HG03460 (cell line): ENCODE measurements at regions not wholly inside any gene's neighbourhood (a gene's known extent, or its start where the extent isn't known, plus 50 kb on each side); places are given as distances from the start of the nearest gene placed in this dataset.
A peak's percentile ranks its signal among the peaks of the same experiment; 100 is the strongest.

Experiments used
- ATAC-seq: cut with Tn5 transposase; IDR thresholded peaks from one replicate; pipeline ENCODE4 v1.9.1; 2021; ENCODE audit not compliant: unreplicated experiment

- ATAC-seq, result peak; percentile 90
Measured at GRCh38 chr4:56757821-56758411, 63.6 kb downstream of the SPINK2 start.

- peak; percentile 45 for ATAC-seq
Measured at GRCh38 chr4:56757261-56757746, 64.2 kb downstream of the SPINK2 start.

DNA sequence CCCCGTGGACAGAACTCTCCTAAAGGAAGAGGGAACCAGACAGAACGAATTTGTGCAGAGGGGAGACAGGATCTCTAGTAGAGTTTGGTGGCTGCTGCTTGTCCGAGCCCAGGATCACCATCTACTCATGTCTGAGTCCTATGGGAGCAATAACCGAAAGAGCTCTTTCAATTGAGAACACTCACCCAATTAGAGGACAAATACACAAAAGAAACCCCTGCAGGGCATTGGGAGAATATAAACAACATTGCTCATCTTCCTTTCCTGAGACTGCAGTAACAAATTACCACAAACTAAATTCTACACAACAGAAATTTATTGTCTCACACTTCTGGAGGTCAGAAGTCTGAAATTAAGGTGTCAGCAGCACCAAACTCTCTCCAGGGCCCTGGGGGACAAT is 65.6 kb downstream of the SPINK2 start:
- ATAC-seq, result no peak

- ATAC-seq, result no peak
Measured at GRCh38 chr4:56752985-56753384, 68.5 kb downstream of the SPINK2 start.

DNA sequence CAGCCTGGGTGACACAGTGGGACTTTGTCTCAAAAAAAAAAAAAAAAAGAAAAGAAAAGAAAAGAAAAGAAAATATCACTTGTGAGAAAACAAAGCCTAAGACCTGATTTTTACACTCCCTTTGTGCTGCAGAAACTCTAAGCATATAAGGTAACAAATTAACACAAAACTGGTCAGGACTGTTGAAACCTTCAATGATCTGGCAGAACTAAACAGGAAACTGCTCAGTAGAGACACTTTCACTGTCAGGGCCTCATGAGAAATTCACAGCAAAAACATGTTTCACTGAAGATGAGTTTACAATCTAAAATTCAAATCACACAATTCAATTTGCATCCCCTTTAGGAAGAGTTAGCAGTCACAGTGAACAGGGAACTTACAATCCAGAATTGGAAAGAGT is 69.1 kb upstream of the HOPX start:
- ATAC-seq, result no peak

DNA sequence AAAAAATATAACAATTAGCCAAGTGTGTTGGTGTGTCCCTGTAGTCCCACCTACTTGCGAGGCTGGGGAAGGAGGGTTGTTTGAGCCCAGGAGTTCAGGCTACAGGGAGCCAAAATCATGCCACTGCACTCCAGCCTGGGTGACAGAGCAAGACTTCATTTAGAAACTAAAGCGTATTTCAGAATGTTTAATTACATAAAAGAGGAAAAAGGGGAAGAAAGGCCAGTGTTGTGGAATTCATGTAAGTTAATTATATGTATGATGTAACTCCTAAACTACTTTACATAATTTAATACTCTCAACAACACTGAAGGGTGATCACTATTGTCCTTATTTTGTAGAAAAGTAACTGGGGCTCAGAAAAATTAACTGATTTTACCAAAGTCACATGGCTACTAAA is 67.2 kb upstream of the HOPX start:
- no peak for ATAC-seq

GRCh38 chr4:56746639-56747038 is 65.5 kb upstream of the HOPX start:
- no peak for ATAC-seq

- ATAC-seq, result no peak
Measured at GRCh38 chr4:56745042-56745441, 63.9 kb upstream of the HOPX start.

DNA sequence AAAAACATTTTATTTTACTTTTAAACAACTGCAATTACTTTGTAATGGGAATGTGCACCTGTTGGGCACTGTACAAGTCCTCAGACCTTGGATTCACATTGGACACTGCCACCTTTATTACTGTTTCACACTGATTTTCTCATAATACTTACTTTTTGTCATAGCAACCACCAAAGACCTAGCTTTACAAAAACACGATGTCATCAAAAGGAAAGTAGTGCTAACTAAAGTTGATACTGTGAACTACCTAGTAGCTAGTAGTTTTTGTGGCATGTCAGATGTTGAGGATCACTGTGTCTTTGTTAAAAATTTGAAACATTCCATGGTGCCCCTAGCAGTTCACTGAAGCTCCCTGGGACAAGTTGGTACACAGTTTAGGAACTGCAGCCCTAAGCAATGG is 62.9 kb upstream of the HOPX start:
- no peak for ATAC-seq

DNA sequence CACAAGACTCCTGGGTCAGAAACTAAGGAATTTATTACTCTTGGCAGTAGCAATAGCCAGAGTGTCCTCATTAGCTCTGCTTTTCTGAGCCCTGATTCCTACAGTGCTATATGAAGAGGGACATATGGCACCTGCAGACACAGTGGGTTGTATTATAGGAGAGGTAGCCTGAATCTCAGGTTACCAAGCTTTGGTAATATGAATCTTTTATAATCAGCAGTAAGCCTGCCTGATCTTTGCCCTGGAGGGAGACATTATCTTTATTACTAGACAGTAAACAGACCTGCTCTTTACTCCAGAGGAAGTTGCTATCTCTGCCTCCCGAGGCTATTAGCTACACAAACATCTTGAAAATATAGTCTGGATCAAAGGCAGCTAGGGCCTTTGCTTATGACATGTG is 62.5 kb upstream of the HOPX start:
- ATAC-seq, result no peak

DNA sequence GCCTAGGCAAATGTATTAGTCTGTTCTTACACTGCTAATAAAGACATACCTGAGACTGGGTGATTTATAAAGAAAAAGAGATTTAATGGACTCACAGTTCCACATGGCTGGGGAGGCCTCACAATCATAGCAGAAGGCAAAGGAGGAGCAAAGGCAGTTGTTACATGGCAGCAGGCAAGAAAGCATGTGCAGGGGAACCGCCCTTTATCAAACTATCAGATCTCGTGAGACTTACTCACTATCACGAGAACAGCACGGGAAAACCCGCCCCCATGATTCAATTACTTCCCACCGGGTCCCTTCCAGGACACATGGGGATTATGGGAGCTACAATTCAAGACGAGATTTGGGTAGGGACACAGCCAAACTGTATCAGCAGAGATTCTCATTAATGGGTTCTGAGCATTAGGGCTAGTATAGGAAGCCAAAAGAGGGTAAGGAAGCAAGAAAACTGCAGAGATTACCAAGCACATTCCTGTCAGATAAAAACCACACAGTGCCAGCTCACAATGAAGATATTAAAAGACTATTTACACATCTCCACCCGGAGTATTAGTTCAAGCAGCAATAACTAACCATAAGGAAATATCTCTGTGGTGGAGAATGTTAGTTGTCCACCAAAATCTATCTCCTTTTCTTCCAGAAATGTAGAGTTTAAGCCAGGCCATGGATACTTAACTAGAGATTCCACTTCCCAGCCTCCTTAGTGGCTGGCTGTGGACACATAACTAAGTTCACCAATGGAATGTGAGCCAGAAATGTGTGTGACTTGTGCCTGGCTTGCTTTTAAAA is 61.2 kb upstream of the HOPX start:
- no peak for ATAC-seq

- ATAC-seq, result no peak
Measured at GRCh38 chr4:56741595-56741994, 60.5 kb upstream of the HOPX start.

- ATAC-seq, result no peak
Measured at GRCh38 chr4:56739066-56739777, 58.1 kb upstream of the HOPX start.

DNA sequence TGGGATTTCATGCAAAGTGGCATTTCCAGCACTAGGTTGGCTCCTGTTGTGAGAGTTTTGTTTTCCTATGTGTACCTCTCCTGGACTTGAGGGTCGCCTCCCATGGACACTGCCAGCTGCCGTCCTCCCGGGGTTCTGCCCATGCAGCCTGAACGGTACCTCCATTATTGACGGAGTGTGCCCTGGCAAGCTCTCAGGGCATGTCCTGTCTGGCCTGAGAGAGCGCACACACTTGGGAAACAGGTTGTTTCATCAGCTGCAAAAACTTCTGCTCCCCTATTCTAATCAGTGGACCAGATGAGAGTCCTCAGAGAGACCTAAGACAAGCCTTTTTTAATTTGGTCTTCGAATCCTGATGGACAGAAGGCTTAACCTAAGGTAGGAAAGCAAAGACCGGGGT is 56.6 kb upstream of the HOPX start:
- no peak for ATAC-seq

GRCh38 chr4:56733352-56733751 is 52.3 kb upstream of the HOPX start:
- ATAC-seq, result no peak

DNA sequence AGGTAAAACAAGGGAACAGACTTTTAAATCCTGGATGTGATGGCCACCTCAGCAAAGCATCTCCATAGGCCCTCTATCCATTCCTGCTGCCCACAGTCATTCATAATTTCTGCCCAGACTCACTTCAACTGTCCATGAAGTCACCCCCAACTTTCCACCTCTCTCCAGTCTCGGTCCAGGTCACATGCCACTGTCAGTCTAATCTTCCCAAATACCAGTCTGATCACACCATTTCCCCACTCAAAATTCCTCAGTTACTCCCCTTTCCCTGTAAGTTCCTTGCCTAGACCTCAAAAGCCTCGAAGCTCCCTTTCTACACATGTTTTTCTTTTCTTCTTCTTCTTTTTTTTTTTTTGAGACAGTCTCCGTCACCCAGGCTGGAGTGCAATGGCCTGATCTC is 51.2 kb upstream of the HOPX start:
- no peak for ATAC-seq

GRCh38 chr4:56731857-56732256 is 50.8 kb upstream of the HOPX start:
- no peak for ATAC-seq
